ENCODE measurements at regions not wholly inside any gene's neighbourhood (a gene's known extent, or its start where the extent isn't known, plus 50 kb on each side); places are given as distances from the start of the nearest gene placed in this dataset.

GRCh38 chr14:66254038-66254437 lies 232.1 kb upstream of the CCDC196 start:
- TF ChIP-seq CTCF (IDR thresholded peaks at IDR 0.05; ENCODE audit: poor library complexity) (no peak), EZH2 (IDR thresholded peaks at IDR 0.05; ENCODE audit: borderline replicate concordance) (no peak)

Data from hepatocyte (in vitro differentiated cells).